ENCODE measurements at regions not wholly inside any gene's neighbourhood (a gene's known extent, or its start where the extent isn't known, plus 50 kb on each side); places are given as distances from the start of the nearest gene placed in this dataset.

DNA sequence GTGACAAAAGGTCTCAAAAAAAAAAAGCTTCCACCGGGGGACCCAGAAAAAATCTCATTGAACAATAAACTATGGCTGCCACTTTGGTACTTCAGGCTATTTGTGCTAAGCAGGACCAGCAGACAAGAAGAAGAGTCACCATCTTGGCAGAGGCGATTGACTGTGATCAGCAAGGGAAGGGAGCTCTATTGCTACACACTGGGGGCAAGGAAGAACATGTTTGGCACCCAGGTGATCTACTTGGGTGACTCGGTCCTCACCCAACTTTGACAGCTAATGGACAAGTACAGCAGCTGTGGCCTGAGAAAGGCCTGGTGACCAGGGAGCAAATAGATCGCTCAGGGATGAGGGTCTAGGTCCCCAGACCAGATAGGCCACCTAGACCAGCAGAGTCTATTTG is 53.4 kb upstream of the SRP9 start:
- TF ChIP-seq, protein P1, sequence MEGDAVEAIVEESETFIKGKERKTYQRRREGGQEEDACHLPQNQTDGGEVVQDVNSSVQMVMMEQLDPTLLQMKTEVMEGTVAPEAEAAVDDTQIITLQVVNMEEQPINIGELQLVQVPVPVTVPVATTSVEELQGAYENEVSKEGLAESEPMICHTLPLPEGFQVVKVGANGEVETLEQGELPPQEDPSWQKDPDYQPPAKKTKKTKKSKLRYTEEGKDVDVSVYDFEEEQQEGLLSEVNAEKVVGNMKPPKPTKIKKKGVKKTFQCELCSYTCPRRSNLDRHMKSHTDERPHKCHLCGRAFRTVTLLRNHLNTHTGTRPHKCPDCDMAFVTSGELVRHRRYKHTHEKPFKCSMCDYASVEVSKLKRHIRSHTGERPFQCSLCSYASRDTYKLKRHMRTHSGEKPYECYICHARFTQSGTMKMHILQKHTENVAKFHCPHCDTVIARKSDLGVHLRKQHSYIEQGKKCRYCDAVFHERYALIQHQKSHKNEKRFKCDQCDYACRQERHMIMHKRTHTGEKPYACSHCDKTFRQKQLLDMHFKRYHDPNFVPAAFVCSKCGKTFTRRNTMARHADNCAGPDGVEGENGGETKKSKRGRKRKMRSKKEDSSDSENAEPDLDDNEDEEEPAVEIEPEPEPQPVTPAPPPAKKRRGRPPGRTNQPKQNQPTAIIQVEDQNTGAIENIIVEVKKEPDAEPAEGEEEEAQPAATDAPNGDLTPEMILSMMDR (conservative IDR thresholded peaks at IDR 0.05) = no peak
- no peak for TF ChIP-seq ZFX (IDR thresholded peaks at IDR 0.05)
- no peak overlapping the region for H3K27ac ChIP-seq
